B cell (primary cell): ENCODE measurements at regions not wholly inside any gene's neighbourhood (a gene's known extent, or its start where the extent isn't known, plus 50 kb on each side); places are given as distances from the start of the nearest gene placed in this dataset.

Source experiments
- ATAC-seq: fragments of 200-7000 bp; cut with Tn5 transposase; one replicate; pipeline ENCODE4 v1.10.0; 2021; ENCODE audit warnings: low read depth, mild to moderate bottlenecking, moderate number of reproducible peaks, moderate library complexity
- CTCF ChIA-PET: fragments of 350-600 bp; sonication (Branson Sonifier 250); formaldehyde crosslinking; loops from one replicate; lab custom pipeline; 2021; ENCODE audit warnings: antibody characterized with exemption, inconsistent platforms; lab: Charles Lee
- POLR2A ChIA-PET: fragments of 350-600 bp; sonication (Branson Sonifier 250); formaldehyde crosslinking; loops from one replicate; lab custom pipeline; 2021; ENCODE audit warnings: antibody characterized with exemption; lab: Charles Lee
- DNase-seq: peaks from one replicate; pipeline ENCODE4 v3.0.0; 2013
- H2AFZ ChIP-seq: 2 replicates; pipeline ENCODE4 v1.6.1; 2012; ENCODE audit warnings: mild to moderate bottlenecking, low read depth, low read length; ENCODE audit not compliant: insufficient read depth, poor library complexity, severe bottlenecking
- H3K27ac ChIP-seq, 2 donors: 1 replicate in 1 of 2; 2 replicates in 1 of 2; pipeline ENCODE4 v1.5.1; 2012 to 2013; ENCODE audit warnings: low read length in 2 of 2, mild to moderate bottlenecking in 2 of 2, moderate library complexity in 1 of 2
- H3K27me3 ChIP-seq, 4 experiments: fragments of 200-600 bp in 1 of 4; sonication (generic) in 1 of 4; replicated peaks in 1 of 4; 1 replicate in 2 of 4; 2 replicates in 2 of 4; pipeline versions ENCODE4 v1.6.1 to v1.7.0; 2013 to 2016; ENCODE audit warnings: low read length in 3 of 4, mild to moderate bottlenecking in 2 of 4, mixed read lengths in 1 of 4, moderate library complexity in 1 of 4; ENCODE audit not compliant: insufficient read depth in 4 of 4, control insufficient read depth in 3 of 4; ENCODE audit errors: control extremely low read depth in 1 of 4
- H3K36me3 ChIP-seq, 2 experiments: replicated peaks in 1 of 2; 1 replicate in 1 of 2; 2 replicates in 1 of 2; pipeline versions ENCODE4 v1.6.1 to v1.7.1; 2013; ENCODE audit warnings: low read length in 1 of 2; ENCODE audit not compliant: insufficient read depth in 2 of 2, control insufficient read depth in 1 of 2; ENCODE audit errors: control extremely low read depth in 1 of 2, extremely low read depth in 1 of 2
- H3K4me1 ChIP-seq, 2 donors: fragments of 200-600 bp in 1 of 2; sonication (generic) in 1 of 2; 1 replicate in 1 of 2; 2 replicates in 1 of 2; pipeline versions ENCODE4 v1.5.1 to v1.6.1; 2013 to 2017; ENCODE audit warnings: low read length in 2 of 2; ENCODE audit not compliant: control insufficient read depth in 2 of 2, insufficient read depth in 2 of 2
- H3K4me2 ChIP-seq: replicated peaks from 2 replicates; pipeline ENCODE3; 2012; ENCODE audit warnings: mild to moderate bottlenecking, low read depth, low read length; ENCODE audit not compliant: poor library complexity, severe bottlenecking
- H3K4me3 ChIP-seq, 5 experiments: fragments of 200-600 bp in 1 of 5; sonication (generic) in 1 of 5; 1 replicate in 3 of 5; 2 replicates in 2 of 5; pipeline versions ENCODE4 v1.5.1 to v1.7.0; 2011 to 2016; ENCODE audit warnings: low read length in 4 of 5, mild to moderate bottlenecking in 4 of 5, low read depth in 2 of 5, control low read depth in 1 of 5, moderate library complexity in 1 of 5; ENCODE audit not compliant: insufficient read depth in 1 of 5; ENCODE audit errors: control extremely low read depth in 1 of 5, extremely low read depth in 1 of 5
- H3K79me2 ChIP-seq: fragments of 200-600 bp; sonication (generic); one replicate; pipeline ENCODE4 v1.6.0; 2016; ENCODE audit warnings: low read length; ENCODE audit not compliant: control insufficient read depth, insufficient read depth
- H3K9ac ChIP-seq: fragments of 200-600 bp; sonication (generic); 2 replicates; pipeline ENCODE4 v1.6.1; 2017; ENCODE audit warnings: mild to moderate bottlenecking, low read length, moderate library complexity
- H3K9me3 ChIP-seq, 3 donors: one replicate each; pipeline versions ENCODE4 v1.6.1 to v1.7.1; 2013; ENCODE audit warnings: low read length in 2 of 3; ENCODE audit not compliant: control insufficient read depth in 2 of 3, insufficient read depth in 1 of 3; ENCODE audit errors: control extremely low read depth in 1 of 3
- H4K20me1 ChIP-seq: 2 replicates; pipeline ENCODE4 v1.6.0; 2012; ENCODE audit warnings: mild to moderate bottlenecking, low read length; ENCODE audit not compliant: insufficient read depth, control insufficient read depth, poor library complexity, severe bottlenecking
- H3K27ac Mint-ChIP-seq: one replicate; pipeline ENCODE4 v1.8.0; 2021; ENCODE audit warnings: mixed read lengths
- H3K27me3 Mint-ChIP-seq: one replicate; pipeline ENCODE4 v1.8.0; 2021; ENCODE audit warnings: mixed read lengths
- H3K4me1 Mint-ChIP-seq: one replicate; pipeline ENCODE4 v1.8.0; 2021; ENCODE audit warnings: mixed read lengths
- H3K4me3 Mint-ChIP-seq: one replicate; pipeline ENCODE4 v1.8.0; 2021; ENCODE audit warnings: mixed read lengths
- H3K9me3 Mint-ChIP-seq: one replicate; pipeline ENCODE4 v1.8.0; 2022; ENCODE audit warnings: mixed read lengths; ENCODE audit not compliant: insufficient read depth
- CTCF ChIP-seq: fragments of 200-600 bp; IDR thresholded peaks from one replicate; pipeline ENCODE4 v1.8.0; 2022; ENCODE audit warnings: antibody characterized with exemption, mild to moderate bottlenecking
- EZH2 ChIP-seq: IDR thresholded peaks from 2 replicates; pipeline ENCODE4 v1.6.1; 2012; ENCODE audit warnings: borderline replicate concordance, low read depth, mild to moderate bottlenecking, moderate library complexity, low read length; ENCODE audit not compliant: insufficient read depth, poor library complexity, severe bottlenecking
- WGBS: methylation state at CpG from one replicate; pipeline ENCODE4 v1.1.5; 2013; ENCODE audit warnings: missing lambda C conversion rate; ENCODE audit not compliant: insufficient coverage; 5-methylcytosine and 5-hydroxymethylcytosine counted together
- intact Hi-C: fragments of 100-400 bp; cut with micrococcal nuclease; formaldehyde crosslinking; loops from one replicate; pipeline ENCODE4 v1.10.0; 2022

- CTCF ChIA-PET: no interaction called here
- DNase-seq (no peak), ATAC-seq (no peak)
- Histone ChIP-seq H4K20me1 (no peaks in the 10 kb centered on the region), H3K4me3 (no peak overlapping the region), H3K4me1 (no peaks in the 10 kb centered on the region), H3K27me3 (no peaks in the 10 kb centered on the region), H2AFZ (no peak overlapping the region), H3K36me3 (no peaks in the 10 kb centered on the region), H3K79me2 (no peaks in the 10 kb centered on the region), H3K9me3 (no peaks in the 10 kb centered on the region), H3K9ac (no peak overlapping the region), H3K4me2 (no peak overlapping the region), H3K27ac (no peak overlapping the region)
- TF ChIP-seq EZH2: no peak
- no peak for TF ChIP-seq CTCF
- intact Hi-C loops: no loop called here
- H3K27ac Mint-ChIP-seq: no peak overlapping the region
- H3K4me1 Mint-ChIP-seq: no peaks in the 10 kb centered on the region
- H3K4me3 Mint-ChIP-seq: no peak overlapping the region
- H3K27me3 Mint-ChIP-seq: no peaks in the 10 kb centered on the region
- whole genome bisulfite sequencing: 61% methylated on average over 2 of the region's 3 CpGs
- H3K9me3 Mint-ChIP-seq: no peaks in the 10 kb centered on the region
- POLR2A ChIA-PET: no interaction called here
These were observed 1783.2 kb upstream of the CELF4 start for GRCh38 chr18:39348757-39349156.

DNA sequence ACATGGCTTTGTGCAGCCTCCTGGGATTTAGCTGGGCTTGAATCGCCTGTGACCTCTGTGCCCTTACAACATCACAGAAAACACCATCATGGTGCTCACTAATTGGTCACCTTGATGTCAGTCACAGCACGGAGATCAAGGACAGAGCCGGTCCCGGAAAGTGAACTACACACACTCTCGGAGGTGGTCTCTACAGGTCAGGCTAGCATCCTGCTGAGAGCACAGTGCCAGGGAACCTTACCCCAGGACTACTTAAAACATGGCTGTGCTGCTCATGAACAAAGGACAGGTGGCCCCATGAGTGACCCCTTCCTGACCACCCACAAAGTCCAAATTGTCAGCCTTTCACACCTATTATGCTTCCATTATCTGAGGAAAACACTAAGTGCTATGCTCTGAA, 1782.1 kb upstream of the CELF4 start:
- no peak overlapping the region for H3K4me3 ChIP-seq
- no peaks in the 10 kb centered on the region for H3K79me2 ChIP-seq
- intact Hi-C loops: no loop called here
- ATAC-seq: no peak
- POLR2A ChIA-PET: no interaction called here
- no peaks in the 10 kb centered on the region for H3K9me3 ChIP-seq
- no peak for TF ChIP-seq EZH2
- no peak for TF ChIP-seq CTCF
- H3K4me1 Mint-ChIP-seq: no peaks in the 10 kb centered on the region
- H2AFZ ChIP-seq: no peak overlapping the region
- H4K20me1 ChIP-seq: no peaks in the 10 kb centered on the region
- H3K27me3 ChIP-seq: no peaks in the 10 kb centered on the region
- H3K27ac Mint-ChIP-seq: no peak overlapping the region
- 91% methylated on average over 5 of the region's 5 CpGs for WGBS
- peaks cover 3% of the 10 kb centered on the region for H3K9me3 Mint-ChIP-seq
- no peaks in the 10 kb centered on the region for H3K36me3 ChIP-seq
- no peak for DNase-seq
- no peak overlapping the region for H3K27ac ChIP-seq
- no peak overlapping the region for H3K4me2 ChIP-seq
- no peak overlapping the region for H3K4me3 Mint-ChIP-seq
- H3K9ac ChIP-seq: no peak overlapping the region
- no peaks in the 10 kb centered on the region for H3K4me1 ChIP-seq
- no peaks in the 10 kb centered on the region for H3K27me3 Mint-ChIP-seq
- CTCF ChIA-PET: no interaction called here
